ENCODE measurements at regions not wholly inside any gene's neighbourhood (a gene's known extent, or its start where the extent isn't known, plus 50 kb on each side); places are given as distances from the start of the nearest gene placed in this dataset.

- DNase-seq: no peak
Measured at GRCh38 chr6:156560476-156560875, 216.7 kb upstream of the ARID1B start.

- DNase-seq: no peak
Measured at GRCh38 chr6:156559162-156559690, 218.0 kb upstream of the ARID1B start.

GRCh38 chr6:156557911-156558259 is 219.3 kb upstream of the ARID1B start:
- no peak for DNase-seq

- DNase-seq: no peak
Measured at GRCh38 chr6:156557251-156557910, 219.8 kb upstream of the ARID1B start.

- no peak for DNase-seq
Measured at GRCh38 chr6:156556811-156557210, 220.4 kb upstream of the ARID1B start.

GRCh38 chr6:156555116-156555515 is 222.1 kb upstream of the ARID1B start:
- no peak for DNase-seq

- no peak for DNase-seq
Measured at GRCh38 chr6:156554160-156554559, 223.0 kb upstream of the ARID1B start.

GRCh38 chr6:156552849-156553248 is 224.3 kb upstream of the ARID1B start:
- no peak for DNase-seq

- no peak for DNase-seq
Measured at GRCh38 chr6:156550949-156551348, 226.2 kb upstream of the ARID1B start.

- no peak for DNase-seq
Measured at GRCh38 chr6:156545931-156546330, 231.2 kb upstream of the ARID1B start.

GRCh38 chr6:156545021-156545420 is 232.2 kb upstream of the ARID1B start:
- DNase-seq: no peak

GRCh38 chr6:156544046-156544445 is 233.1 kb upstream of the ARID1B start:
- DNase-seq: no peak

- DNase-seq: no peak
Measured at GRCh38 chr6:156543431-156543830, 233.7 kb upstream of the ARID1B start.

GRCh38 chr6:156538875-156539660 is 238.1 kb upstream of the ARID1B start:
- DNase-seq: no peak

GRCh38 chr6:156534594-156534993 is 242.6 kb upstream of the ARID1B start:
- DNase-seq: no peak

- DNase-seq: no peak
Measured at GRCh38 chr6:156533872-156534524, 243.2 kb upstream of the ARID1B start.

GRCh38 chr6:156526081-156526480 is 251.1 kb upstream of the ARID1B start:
- no peak for DNase-seq

GRCh38 chr6:156525541-156525940 is 251.6 kb upstream of the ARID1B start:
- DNase-seq: no peak

- DNase-seq: no peak
Measured at GRCh38 chr6:156519940-156520339, 257.2 kb upstream of the ARID1B start.

- DNase-seq: no peak
Measured at GRCh38 chr6:156517088-156517487, 260.1 kb upstream of the ARID1B start.

- no peak for DNase-seq
Measured at GRCh38 chr6:156515242-156515641, 261.9 kb upstream of the ARID1B start.

GRCh38 chr6:156513504-156513903 is 263.7 kb upstream of the ARID1B start:
- no peak for DNase-seq

GRCh38 chr6:156511570-156511969 is 265.6 kb upstream of the ARID1B start:
- no peak for DNase-seq

- no peak for DNase-seq
Measured at GRCh38 chr6:156511051-156511450, 266.1 kb upstream of the ARID1B start.
